Choroid plexus epithelial cell (primary cell): ENCODE measurements at regions not wholly inside any gene's neighbourhood (a gene's known extent, or its start where the extent isn't known, plus 50 kb on each side); places are given as distances from the start of the nearest gene placed in this dataset.

Experiments
- DNase-seq: peaks from one replicate; pipeline ENCODE4 v3.0.0-alpha.2; 2010; ENCODE audit warnings: low read depth
- H3K4me3 ChIP-seq: 2 replicates; pipeline ENCODE4 v1.5.1; 2011; ENCODE audit warnings: low read depth, mild to moderate bottlenecking, control low read depth, low read length, moderate library complexity
- TF ChIP-seq, protein P1 (sequence below): conservative IDR thresholded peaks from 2 replicates; pipeline ENCODE4 v1.5.1; 2011; ENCODE audit warnings: low read depth, mild to moderate bottlenecking, control low read depth, inconsistent platforms, low read length, moderate library complexity

DNA sequence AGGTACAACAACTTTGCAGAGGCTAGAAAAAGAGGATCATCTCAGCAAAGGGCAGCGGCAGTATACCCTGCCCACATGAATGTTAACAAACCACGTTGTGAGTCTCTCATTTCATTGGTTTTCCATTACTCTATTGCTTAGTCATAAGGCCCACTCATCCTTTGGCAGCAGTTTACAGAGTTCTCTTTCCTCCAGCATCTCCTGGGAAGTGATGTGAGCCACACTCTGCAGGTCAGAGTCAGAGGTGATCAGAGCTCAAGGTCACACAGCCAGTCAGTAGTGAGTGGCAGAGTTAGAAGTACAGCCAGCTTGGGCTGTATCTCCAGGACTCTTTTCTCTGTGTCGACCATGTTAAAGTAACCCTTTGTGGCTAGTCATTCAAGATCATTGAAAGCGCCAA is 599.6 kb upstream of the GRAMD2B start:
- H3K4me3 ChIP-seq = no peak overlapping the region
- DNase-seq = peak; percentile 16
- TF ChIP-seq, protein P1, sequence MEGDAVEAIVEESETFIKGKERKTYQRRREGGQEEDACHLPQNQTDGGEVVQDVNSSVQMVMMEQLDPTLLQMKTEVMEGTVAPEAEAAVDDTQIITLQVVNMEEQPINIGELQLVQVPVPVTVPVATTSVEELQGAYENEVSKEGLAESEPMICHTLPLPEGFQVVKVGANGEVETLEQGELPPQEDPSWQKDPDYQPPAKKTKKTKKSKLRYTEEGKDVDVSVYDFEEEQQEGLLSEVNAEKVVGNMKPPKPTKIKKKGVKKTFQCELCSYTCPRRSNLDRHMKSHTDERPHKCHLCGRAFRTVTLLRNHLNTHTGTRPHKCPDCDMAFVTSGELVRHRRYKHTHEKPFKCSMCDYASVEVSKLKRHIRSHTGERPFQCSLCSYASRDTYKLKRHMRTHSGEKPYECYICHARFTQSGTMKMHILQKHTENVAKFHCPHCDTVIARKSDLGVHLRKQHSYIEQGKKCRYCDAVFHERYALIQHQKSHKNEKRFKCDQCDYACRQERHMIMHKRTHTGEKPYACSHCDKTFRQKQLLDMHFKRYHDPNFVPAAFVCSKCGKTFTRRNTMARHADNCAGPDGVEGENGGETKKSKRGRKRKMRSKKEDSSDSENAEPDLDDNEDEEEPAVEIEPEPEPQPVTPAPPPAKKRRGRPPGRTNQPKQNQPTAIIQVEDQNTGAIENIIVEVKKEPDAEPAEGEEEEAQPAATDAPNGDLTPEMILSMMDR = no peak

DNA sequence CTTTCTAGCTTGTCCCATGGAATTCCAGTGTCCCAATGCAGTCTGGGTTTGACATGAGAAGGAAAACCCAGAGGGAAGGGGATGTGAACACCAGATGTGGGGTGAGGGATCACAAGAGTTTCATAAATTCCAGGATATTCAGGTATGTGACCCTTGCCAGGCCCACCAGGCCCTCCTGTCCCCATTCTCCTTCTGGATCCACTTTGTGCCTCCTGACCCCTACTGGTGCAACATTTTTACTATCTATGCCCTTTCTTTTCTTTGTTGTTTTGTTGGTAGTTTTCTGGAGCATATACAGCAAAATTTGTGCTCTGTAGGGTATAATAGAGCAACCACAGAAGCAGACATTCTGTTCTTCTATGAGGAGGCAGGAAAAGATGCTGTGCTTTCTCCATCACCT is 597.0 kb upstream of the GRAMD2B start:
- no peak for DNase-seq
- TF ChIP-seq, protein P1 = no peak

DNA sequence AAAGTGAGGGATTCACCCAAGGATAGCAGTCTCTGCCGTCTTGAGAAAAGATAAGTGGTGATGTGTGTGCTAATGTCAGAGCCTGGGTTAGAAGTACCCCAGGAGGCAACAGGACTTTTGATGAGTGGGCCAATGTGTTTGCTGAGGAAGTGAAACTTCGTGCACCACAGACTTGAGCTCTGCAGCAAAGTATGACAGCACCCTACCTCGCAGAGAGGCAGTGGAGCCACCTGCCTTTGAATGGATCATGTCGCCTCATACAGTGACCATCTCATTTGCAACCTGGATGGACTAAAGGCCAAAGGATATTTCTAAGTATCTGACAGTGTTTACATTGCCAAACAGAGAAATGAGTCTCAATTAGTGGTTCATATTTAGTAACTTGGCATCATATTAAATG is 593.9 kb upstream of the GRAMD2B start:
- TF ChIP-seq, protein P1 = no peak
- DNase-seq = no peak

More for the DNA sequence above, 597.0 kb upstream of the GRAMD2B start:
- H3K4me3 ChIP-seq = no peak overlapping the region

DNA sequence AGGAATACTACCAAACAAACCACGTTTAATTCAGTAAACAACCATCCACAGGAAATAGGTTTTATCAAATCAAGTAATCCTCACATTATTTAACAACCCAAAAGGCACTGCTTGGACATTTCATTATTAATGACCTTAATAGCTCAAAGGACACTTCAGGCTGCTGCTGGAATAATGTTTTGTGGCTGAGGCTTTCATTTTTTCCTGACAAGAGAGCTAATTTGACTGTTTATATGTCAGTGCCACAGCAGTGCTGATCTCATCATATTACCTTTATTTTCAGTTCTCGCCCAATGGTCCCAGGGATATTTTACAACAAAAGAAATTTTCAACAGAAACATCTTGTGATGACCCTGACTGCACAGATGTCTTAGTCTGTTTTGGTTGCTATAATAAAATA is 589.8 kb upstream of the GRAMD2B start:
- DNase-seq = no peak
- TF ChIP-seq, protein P1 = no peak
- no peak overlapping the region for H3K4me3 ChIP-seq

More for the DNA sequence above, 593.9 kb upstream of the GRAMD2B start:
- no peak overlapping the region for H3K4me3 ChIP-seq

DNA sequence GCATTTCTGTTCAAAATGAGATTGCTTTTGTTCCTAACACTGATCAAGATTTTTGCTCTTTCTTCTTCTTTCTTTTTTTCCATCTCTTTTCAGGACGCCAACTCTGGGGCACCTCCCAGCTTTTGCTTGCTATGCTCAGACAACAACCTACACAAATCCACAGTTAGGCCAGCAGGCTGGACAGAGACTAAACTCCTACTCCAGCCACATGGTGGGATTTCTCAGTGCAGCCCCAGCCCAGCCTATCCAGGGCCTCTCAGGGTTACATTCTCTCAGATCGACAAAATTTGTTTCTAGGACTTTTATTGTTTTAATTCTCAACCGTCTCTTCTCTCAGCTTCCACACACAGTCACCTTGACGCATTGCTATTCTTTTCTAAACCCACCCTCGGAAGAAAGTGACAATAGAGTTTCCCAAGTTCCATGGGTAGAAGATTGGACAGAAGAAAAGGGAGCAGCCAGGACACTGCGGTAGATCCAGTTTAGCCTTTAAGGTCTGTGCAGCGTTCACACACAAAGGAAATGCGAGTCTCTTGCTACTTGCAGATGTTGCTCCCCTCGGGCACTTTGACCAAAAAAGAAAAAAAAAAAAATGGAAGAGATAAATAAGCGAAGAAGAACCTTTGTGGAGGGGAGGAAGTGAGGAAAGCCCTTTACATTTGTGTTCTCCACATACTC is 588.6 kb upstream of the GRAMD2B start:
- no peak overlapping the region for H3K4me3 ChIP-seq
- DNase-seq = no peak
- TF ChIP-seq, protein P1 = no peak

DNA sequence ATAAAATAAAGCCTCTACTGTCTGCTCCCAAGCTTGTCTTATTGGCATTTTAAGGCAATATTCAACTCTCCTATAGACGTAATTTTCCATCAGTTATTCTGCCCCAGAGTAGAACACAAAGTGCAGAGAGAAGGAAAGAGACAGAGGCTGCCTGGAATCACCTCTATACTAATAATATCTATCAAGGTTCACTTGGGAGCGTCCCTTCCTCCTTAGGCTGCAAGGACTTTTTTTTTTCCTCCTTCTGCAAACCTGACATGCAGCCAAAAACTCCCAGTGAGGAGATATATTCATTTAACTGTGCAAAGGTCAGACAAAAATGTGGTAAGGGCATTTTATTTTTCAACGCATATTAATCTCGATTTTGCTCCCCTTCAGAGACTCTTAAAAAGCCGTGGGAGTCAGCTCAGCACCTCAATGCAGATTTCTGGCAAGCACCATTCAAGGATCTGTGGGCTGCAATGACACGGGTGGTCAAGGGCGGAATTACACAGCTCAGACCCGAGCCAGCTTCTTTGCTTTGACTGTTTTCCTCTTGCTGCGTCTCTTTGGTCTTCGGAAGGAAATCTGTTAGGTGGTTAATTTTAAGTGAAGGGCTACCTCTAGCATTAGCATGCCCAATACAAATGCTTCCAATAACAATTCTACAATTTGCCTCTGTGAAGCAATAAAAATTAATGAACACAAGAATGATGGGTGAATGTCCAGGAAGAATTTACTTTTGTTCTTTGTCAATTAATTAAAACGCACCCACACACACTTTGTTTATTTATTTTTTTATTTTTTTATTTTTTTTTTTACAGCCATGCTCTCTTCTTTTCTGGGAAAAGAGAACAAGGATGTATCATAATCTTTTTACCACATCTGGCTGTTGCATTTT is 587.7 kb upstream of the GRAMD2B start:
- no peak overlapping the region for H3K4me3 ChIP-seq
- TF ChIP-seq, protein P1 = peak; percentile 92
- DNase-seq = peak; percentile 77

DNA sequence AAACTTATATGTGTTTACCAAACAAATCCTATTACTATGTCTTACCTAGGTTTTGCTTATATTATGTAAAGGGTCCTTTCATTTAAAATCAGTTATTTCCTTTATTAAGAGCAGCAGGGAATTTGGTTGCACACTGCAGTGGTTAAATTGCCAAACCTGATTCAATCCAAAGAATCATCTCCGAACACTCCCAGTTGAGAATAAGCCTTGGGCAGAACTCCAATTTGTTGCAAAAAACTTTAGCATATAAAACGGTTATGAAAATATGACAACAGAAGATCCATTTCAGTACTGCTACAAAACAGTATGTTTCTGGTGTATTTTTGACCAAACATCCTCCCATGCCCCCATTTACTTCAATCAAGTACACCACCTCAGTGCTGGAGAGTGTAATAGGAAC is 587.0 kb upstream of the GRAMD2B start:
- TF ChIP-seq, protein P1 = no peak
- DNase-seq = no peak
- no peak overlapping the region for H3K4me3 ChIP-seq
